ENCODE measurements at regions not wholly inside any gene's neighbourhood (a gene's known extent, or its start where the extent isn't known, plus 50 kb on each side); places are given as distances from the start of the nearest gene placed in this dataset.

DNA sequence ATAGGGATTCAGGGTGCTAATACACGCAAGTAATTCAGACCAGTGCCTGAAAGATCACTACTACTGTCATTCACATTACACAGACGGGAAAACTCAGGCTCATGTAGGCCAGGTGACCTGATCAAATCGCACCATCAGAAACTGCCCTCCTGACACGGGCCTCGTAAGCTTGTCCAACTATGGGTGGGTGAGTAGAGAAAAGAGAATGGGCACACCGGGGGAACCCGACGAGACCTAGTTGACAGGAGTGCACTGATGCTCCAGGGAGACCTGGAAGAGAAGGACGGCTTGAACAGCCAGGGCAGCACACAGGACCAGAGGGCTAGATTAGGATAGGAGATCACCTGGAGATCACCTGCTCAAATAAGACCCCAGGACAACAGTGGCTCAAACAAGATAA lies 166.9 kb upstream of the DIO3 start:
- Histone ChIP-seq H3K4me2 (ENCODE audit: low read length) (no peak overlapping the region), H3K79me2 (ENCODE audit: insufficient read depth, low read length) (no peaks in the 10 kb centered on the region), H3K27me3 (ENCODE audit: insufficient read depth, low read length) (peaks cover 8% of the 10 kb centered on the region), H3K36me3 (ENCODE audit: insufficient read depth, low read length) (no peaks in the 10 kb centered on the region), H3K9ac (ENCODE audit: low read length) (no peak overlapping the region), H3K27ac (ENCODE audit: low read depth, low read length) (no peak overlapping the region), H4K20me1 (ENCODE audit: insufficient read depth, low read length) (no peaks in the 10 kb centered on the region), H3K9me3 (ENCODE audit: insufficient read depth, low read depth, low read length) (no peaks in the 10 kb centered on the region), H3K4me1 (ENCODE audit: insufficient read depth, low read length) (no peaks in the 10 kb centered on the region), H3K4me3 (ENCODE audit: insufficient read depth, low read depth, low read length) (no peak overlapping the region), H2AFZ (ENCODE audit: low read depth, low read length) (no peak overlapping the region)
- Mint-ChIP-seq H3K9me3 (ENCODE audit: unreplicated experiment) (peaks cover 4% of the 10 kb centered on the region), H3K27ac (ENCODE audit: unreplicated experiment) (no peak overlapping the region), H3K4me3 (ENCODE audit: unreplicated experiment) (no peak overlapping the region), H3K36me3 (ENCODE audit: low read depth, unreplicated experiment) (no peaks in the 10 kb centered on the region), H3K4me1 (ENCODE audit: low read depth, unreplicated experiment) (no peaks in the 10 kb centered on the region), H3K27me3 (ENCODE audit: low read depth, unreplicated experiment) (peaks cover 22% of the 10 kb centered on the region)
- DNase-seq (ENCODE audit: low read depth) = no peak
- TF ChIP-seq, protein P1, sequence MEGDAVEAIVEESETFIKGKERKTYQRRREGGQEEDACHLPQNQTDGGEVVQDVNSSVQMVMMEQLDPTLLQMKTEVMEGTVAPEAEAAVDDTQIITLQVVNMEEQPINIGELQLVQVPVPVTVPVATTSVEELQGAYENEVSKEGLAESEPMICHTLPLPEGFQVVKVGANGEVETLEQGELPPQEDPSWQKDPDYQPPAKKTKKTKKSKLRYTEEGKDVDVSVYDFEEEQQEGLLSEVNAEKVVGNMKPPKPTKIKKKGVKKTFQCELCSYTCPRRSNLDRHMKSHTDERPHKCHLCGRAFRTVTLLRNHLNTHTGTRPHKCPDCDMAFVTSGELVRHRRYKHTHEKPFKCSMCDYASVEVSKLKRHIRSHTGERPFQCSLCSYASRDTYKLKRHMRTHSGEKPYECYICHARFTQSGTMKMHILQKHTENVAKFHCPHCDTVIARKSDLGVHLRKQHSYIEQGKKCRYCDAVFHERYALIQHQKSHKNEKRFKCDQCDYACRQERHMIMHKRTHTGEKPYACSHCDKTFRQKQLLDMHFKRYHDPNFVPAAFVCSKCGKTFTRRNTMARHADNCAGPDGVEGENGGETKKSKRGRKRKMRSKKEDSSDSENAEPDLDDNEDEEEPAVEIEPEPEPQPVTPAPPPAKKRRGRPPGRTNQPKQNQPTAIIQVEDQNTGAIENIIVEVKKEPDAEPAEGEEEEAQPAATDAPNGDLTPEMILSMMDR (IDR thresholded peaks at IDR 0.05; ENCODE audit: insufficient read depth, low read depth, low read length) = no peak
- TF ChIP-seq EZH2 (IDR thresholded peaks at IDR 0.05; ENCODE audit: insufficient read depth, low read length) = no peak
- no peak for FAIRE-seq

- Mint-ChIP-seq H3K36me3 (ENCODE audit: low read depth, unreplicated experiment) (no peaks in the 10 kb centered on the region), H3K27me3 (ENCODE audit: low read depth, unreplicated experiment) (peaks cover 24% of the 10 kb centered on the region), H3K4me1 (ENCODE audit: low read depth, unreplicated experiment) (peaks cover 5% of the 10 kb centered on the region), H3K27ac (ENCODE audit: unreplicated experiment) (no peak overlapping the region), H3K4me3 (ENCODE audit: unreplicated experiment) (no peak overlapping the region), H3K9me3 (ENCODE audit: unreplicated experiment) (peaks cover 4% of the 10 kb centered on the region)
- H4K20me1 ChIP-seq (ENCODE audit: insufficient read depth, low read length) = no peaks in the 10 kb centered on the region
- H3K9me3 ChIP-seq (ENCODE audit: insufficient read depth, low read depth, low read length) = no peaks in the 10 kb centered on the region
- DNase-seq (ENCODE audit: low read depth) (no peak), FAIRE-seq (no peak)
- H3K4me3 ChIP-seq (ENCODE audit: insufficient read depth, low read depth, low read length) = no peak overlapping the region
- no peak overlapping the region for H2AFZ ChIP-seq (ENCODE audit: low read depth, low read length)
- H3K9ac ChIP-seq (ENCODE audit: low read length) = no peak overlapping the region
- H3K4me1 ChIP-seq (ENCODE audit: insufficient read depth, low read length) = no peaks in the 10 kb centered on the region
- H3K27ac ChIP-seq (ENCODE audit: low read depth, low read length) = no peak overlapping the region
- H3K27me3 ChIP-seq (ENCODE audit: insufficient read depth, low read length) = peaks cover 8% of the 10 kb centered on the region
- H3K79me2 ChIP-seq (ENCODE audit: insufficient read depth, low read length) = no peaks in the 10 kb centered on the region
- no peak overlapping the region for H3K4me2 ChIP-seq (ENCODE audit: low read length)
- TF ChIP-seq EZH2 (IDR thresholded peaks at IDR 0.05; ENCODE audit: insufficient read depth, low read length) = no peak
- TF ChIP-seq, protein P1 (IDR thresholded peaks at IDR 0.05; ENCODE audit: insufficient read depth, low read depth, low read length) = no peak
- no peaks in the 10 kb centered on the region for H3K36me3 ChIP-seq (ENCODE audit: insufficient read depth, low read length)
Measured at GRCh38 chr14:101395779-101396178, 165.5 kb upstream of the DIO3 start.

GRCh38 chr14:101397206-101397605 lies 164.1 kb upstream of the DIO3 start:
- TF ChIP-seq, protein P1 (IDR thresholded peaks at IDR 0.05; ENCODE audit: insufficient read depth, low read depth, low read length) = no peak
- TF ChIP-seq EZH2 (IDR thresholded peaks at IDR 0.05; ENCODE audit: insufficient read depth, low read length) = no peak
- FAIRE-seq (no peak), DNase-seq (ENCODE audit: low read depth) (no peak)
- Histone ChIP-seq H3K4me1 (ENCODE audit: insufficient read depth, low read length) (no peaks in the 10 kb centered on the region), H3K4me2 (ENCODE audit: low read length) (no peak overlapping the region), H4K20me1 (ENCODE audit: insufficient read depth, low read length) (no peaks in the 10 kb centered on the region), H3K27ac (ENCODE audit: low read depth, low read length) (no peak overlapping the region), H3K27me3 (ENCODE audit: insufficient read depth, low read length) (peaks cover 8% of the 10 kb centered on the region), H3K79me2 (ENCODE audit: insufficient read depth, low read length) (no peaks in the 10 kb centered on the region), H3K36me3 (ENCODE audit: insufficient read depth, low read length) (no peaks in the 10 kb centered on the region), H3K9me3 (ENCODE audit: insufficient read depth, low read depth, low read length) (no peaks in the 10 kb centered on the region), H2AFZ (ENCODE audit: low read depth, low read length) (no peak overlapping the region), H3K4me3 (ENCODE audit: insufficient read depth, low read depth, low read length) (no peak overlapping the region), H3K9ac (ENCODE audit: low read length) (no peak overlapping the region)
- Mint-ChIP-seq H3K4me1 (ENCODE audit: low read depth, unreplicated experiment) (peaks cover 9% of the 10 kb centered on the region), H3K9me3 (ENCODE audit: unreplicated experiment) (no peaks in the 10 kb centered on the region), H3K36me3 (ENCODE audit: low read depth, unreplicated experiment) (no peaks in the 10 kb centered on the region), H3K27me3 (ENCODE audit: low read depth, unreplicated experiment) (peaks cover 24% of the 10 kb centered on the region), H3K27ac (ENCODE audit: unreplicated experiment) (no peak overlapping the region), H3K4me3 (ENCODE audit: unreplicated experiment) (no peak overlapping the region)

Data from astrocyte (in vitro differentiated cells and primary cell).